Heart right ventricle (tissue), 16 donors: ENCODE measurements at regions not wholly inside any gene's neighbourhood (a gene's known extent, or its start where the extent isn't known, plus 50 kb on each side); places are given as distances from the start of the nearest gene placed in this dataset.

Experiments
- ATAC-seq, 8 donors: fragments of 200-7000 bp; cut with Tn5 transposase; one replicate each; pipeline ENCODE4 v1.9.1; 2020; ENCODE audit warnings: mild to moderate bottlenecking in 8 of 8, moderate library complexity in 8 of 8, moderate number of reproducible peaks in 1 of 8
- DNase-seq, 2 donors: peaks; one replicate each; pipeline ENCODE4 v3.0.0-alpha.2; 2020
- H3K27ac ChIP-seq, 10 donors: fragments of 200-600 bp; sonication (generic) in 2 of 10; one replicate each; pipeline versions ENCODE4 v1.5.0 to v1.8.0; 2020 to 2022; ENCODE audit warnings: mild to moderate bottlenecking in 3 of 10
- H3K27me3 ChIP-seq, 7 donors: fragments of 200-600 bp; one replicate each; pipeline ENCODE4 v1.8.0; 2021 to 2022; ENCODE audit warnings: mild to moderate bottlenecking in 2 of 7
- H3K36me3 ChIP-seq, 9 donors: fragments of 200-600 bp; sonication (generic) in 1 of 9; one replicate each; pipeline versions ENCODE4 v1.5.0 to v1.8.0; 2020 to 2022; ENCODE audit warnings: mild to moderate bottlenecking in 2 of 9
- H3K4me1 ChIP-seq, 9 donors: fragments of 200-600 bp; sonication (generic) in 1 of 9; one replicate each; pipeline versions ENCODE4 v1.5.0 to v1.8.0; 2020 to 2022; ENCODE audit warnings: mild to moderate bottlenecking in 4 of 9
- H3K4me3 ChIP-seq, 10 donors: fragments of 200-600 bp; sonication (generic) in 2 of 10; one replicate each; pipeline versions ENCODE4 v1.5.0 to v1.8.0; 2020 to 2022; ENCODE audit warnings: mild to moderate bottlenecking in 7 of 10, moderate library complexity in 2 of 10
- H3K9me3 ChIP-seq, 11 donors: fragments of 200-600 bp in 10 of 11; sonication (generic) in 2 of 11; one replicate each; pipeline versions ENCODE4 v1.5.0 to v1.8.0; 2013 to 2022; ENCODE audit warnings: mild to moderate bottlenecking in 2 of 11, control low read depth in 1 of 11, moderate library complexity in 1 of 11
- CTCF ChIP-seq, 9 donors: fragments of 200-600 bp; sonication (generic) in 2 of 9; IDR thresholded peaks; one replicate each; pipeline versions ENCODE4 v1.5.0 to v1.8.0; 2021 to 2022; ENCODE audit warnings: antibody characterized with exemption in 9 of 9, mild to moderate bottlenecking in 5 of 9, moderate library complexity in 1 of 9
- WGBS, 2 donors: extraction: QIAGEN DNeasy Blood & Tissue Kit; methylation state at CpG; one replicate each; pipeline ENCODE4 v1.1.7; 2013; ENCODE audit warnings: inconsistent platforms in 1 of 2; 5-methylcytosine and 5-hydroxymethylcytosine counted together
- intact Hi-C, 10 donors: fragments of 100-400 bp; cut with DNase I; formaldehyde crosslinking; loops; one replicate each; pipeline versions ENCODE4 v1.11.1 to v1.14.2; 2022
- donor health status: Arrhythmogenic right ventricular cardiomyopathy.
- donor health status: ischemic (EF 13 %, LVEDD 7.1; RV severe dilation, severe dysfunction).
- donor health status: healthy with polysubstance abuse.
- donor health status: DM: no; HTN: yes; CAD: no.
- donor health status: DM: no; HTN: no; CAD: no.
- donor health status: ischemic (EF 25% LVEDD 6.9; RV normal size, moderate dysfunction).
- donor health status: ischemic (EF 25% LVEDD 5.7; RV mildly dilated, moderate dysfunction).
- donor health status: healthy.
- donor health status: DM: yes; HTN: yes; CAD: no.
- donor health status: Ischemic cardiomyopathy.
- donor health status: ischemic (EF 35%, LVEDD 5.7; RV mildly dilated, moderate dysfunction).
- donor health status: nonischemic (EF 11% LVEDD 7.7; RV severe dilation, severe dysfunction).
- donor health status: DM: yes; HTN: yes; CAD: no.
- donor health status: PGD.
- donor health status: ischemic (EF 29% LVEDD 5.4; RV normal size, mild dysfunction).
- donor health status: nonischemic (EF 23%, LVEDD 6.1; RV moderate dilation, normal function).

GRCh38 chr16:51357839-51358238 lies 206.8 kb upstream of the SALL1 start:
- DNase-seq = no peak
- Histone ChIP-seq H3K27ac (no peak overlapping the region), H3K36me3 (no peaks in the 10 kb centered on the region), H3K4me3 (no peak overlapping the region), H3K4me1 (no peaks in the 10 kb centered on the region), H3K27me3 (peaks cover 0 to 3% (median 0%) of the 10 kb centered on the region in 7 donors), H3K9me3 (no peaks in the 10 kb centered on the region)
- intact Hi-C loops = no loop called here
- TF ChIP-seq CTCF (IDR thresholded peaks at IDR 0.05) = no peak
- no peak for ATAC-seq

- 74 to 86% methylated on average over 6 of the region's 6 CpGs for WGBS, 2 donors
- Histone ChIP-seq H3K36me3 (no peaks in the 10 kb centered on the region), H3K9me3 (no peaks in the 10 kb centered on the region), H3K27me3 (peaks cover 0 to 3% (median 0%) of the 10 kb centered on the region in 7 donors), H3K27ac (no peak overlapping the region), H3K4me3 (no peak overlapping the region), H3K4me1 (no peaks in the 10 kb centered on the region)
- no peak for ATAC-seq
- no peak for TF ChIP-seq CTCF (IDR thresholded peaks at IDR 0.05)
- no peak for DNase-seq
- intact Hi-C loops = no loop called here
Observed at GRCh38 chr16:51355875-51356274, 204.8 kb upstream of the SALL1 start.

GRCh38 chr16:51355195-51355594 lies 204.1 kb upstream of the SALL1 start:
- H3K9me3 ChIP-seq = no peaks in the 10 kb centered on the region
- intact Hi-C loops = no loop called here
- H3K36me3 ChIP-seq = no peaks in the 10 kb centered on the region
- H3K4me3 ChIP-seq = no peak overlapping the region
- no peak for TF ChIP-seq CTCF (IDR thresholded peaks at IDR 0.05)
- no peak for DNase-seq
- WGBS, 2 donors = 63 to 70% methylated on average over 6 of the region's 6 CpGs
- no peak overlapping the region for H3K27ac ChIP-seq
- H3K4me1 ChIP-seq = no peaks in the 10 kb centered on the region
- ATAC-seq = no peak
- peaks cover 0 to 3% (median 0%) of the 10 kb centered on the region in 7 donors for H3K27me3 ChIP-seq

GRCh38 chr16:51353055-51353454 lies 202.0 kb upstream of the SALL1 start:
- Histone ChIP-seq H3K9me3 (no peaks in the 10 kb centered on the region), H3K27me3 (peaks cover 0 to 4% (median 0%) of the 10 kb centered on the region in 7 donors), H3K36me3 (no peaks in the 10 kb centered on the region), H3K27ac (no peak overlapping the region), H3K4me3 (no peak overlapping the region), H3K4me1 (no peaks in the 10 kb centered on the region)
- intact Hi-C loops = no loop called here
- no peak for ATAC-seq
- no peak for DNase-seq
- WGBS, 2 donors = 69 to 72% methylated on average over 3 of the region's 3 CpGs
- TF ChIP-seq CTCF (IDR thresholded peaks at IDR 0.05) = no peak

- no peak for TF ChIP-seq CTCF (IDR thresholded peaks at IDR 0.05)
Observed at GRCh38 chr16:51349626-51350025, 198.6 kb upstream of the SALL1 start.

More at GRCh38 chr16:51349626-51350025, 198.6 kb upstream of the SALL1 start:
- ATAC-seq (no peak), DNase-seq (no peak)
- H3K27ac ChIP-seq = no peak overlapping the region
- no peak overlapping the region for H3K4me3 ChIP-seq
- 82 to 84% methylated on average over 3 of the region's 3 CpGs for WGBS, 2 donors
- H3K27me3 ChIP-seq = peaks cover 0 to 8% (median 0%) of the 10 kb centered on the region in 7 donors
- no peaks in the 10 kb centered on the region for H3K4me1 ChIP-seq
- no peaks in the 10 kb centered on the region for H3K36me3 ChIP-seq
- no peaks in the 10 kb centered on the region for H3K9me3 ChIP-seq
- intact Hi-C loops = no loop called here
